RWPE2 (cell line): ENCODE measurements at regions not wholly inside any gene's neighbourhood (a gene's known extent, or its start where the extent isn't known, plus 50 kb on each side); places are given as distances from the start of the nearest gene placed in this dataset.

ENCODE experiments used
- ATAC-seq: fragments of 200-7000 bp; cut with Tn5 transposase; 3 replicates; pipeline ENCODE4 v1.9.1; 2021; ENCODE audit warnings: low read depth
- DNase-seq: peaks from one replicate; pipeline ENCODE4 v3.0.0-alpha.2; 2020; ENCODE audit warnings: low spot score
- H3K27ac ChIP-seq: fragments of 450-650 bp; 2 replicates; pipeline ENCODE4 v1.5.1; 2017; ENCODE audit warnings: mild to moderate bottlenecking; ENCODE audit not compliant: poor library complexity, severe bottlenecking
- H3K27me3 ChIP-seq: fragments of 250-450 bp; sonication (Bioruptor Pico); 2 replicates; pipeline ENCODE4 v1.5.1; 2021; ENCODE audit warnings: mild to moderate bottlenecking, moderate library complexity; ENCODE audit not compliant: insufficient read depth, poor library complexity, severe bottlenecking
- H3K36me3 ChIP-seq: fragments of 250-450 bp; sonication (Bioruptor Pico); 2 replicates; pipeline ENCODE4 v1.5.1; 2020; ENCODE audit warnings: low read depth, mild to moderate bottlenecking, moderate library complexity
- H3K4me1 ChIP-seq: fragments of 250-450 bp; sonication (Bioruptor Pico); 2 replicates; pipeline ENCODE4 v1.5.1; 2021; ENCODE audit warnings: mild to moderate bottlenecking, moderate library complexity; ENCODE audit not compliant: insufficient read depth, poor library complexity, severe bottlenecking
- H3K4me3 ChIP-seq: fragments of 250-450 bp; sonication (Bioruptor Pico); 2 replicates; pipeline ENCODE4 v1.5.1; 2021; ENCODE audit warnings: mild to moderate bottlenecking, moderate library complexity; ENCODE audit not compliant: severe bottlenecking
- H3K9me3 ChIP-seq: fragments of 250-450 bp; sonication (Bioruptor Pico); 2 replicates; pipeline ENCODE4 v1.5.1; 2021; ENCODE audit warnings: mild to moderate bottlenecking, moderate library complexity; ENCODE audit not compliant: severe bottlenecking
- TF ChIP-seq, protein P1 (sequence below): fragments of 450-650 bp; IDR thresholded peaks from one replicate; pipeline ENCODE4 v1.5.1; 2017; ENCODE audit warnings: mild to moderate bottlenecking, moderate library complexity; ENCODE audit not compliant: poor library complexity, severe bottlenecking

DNA sequence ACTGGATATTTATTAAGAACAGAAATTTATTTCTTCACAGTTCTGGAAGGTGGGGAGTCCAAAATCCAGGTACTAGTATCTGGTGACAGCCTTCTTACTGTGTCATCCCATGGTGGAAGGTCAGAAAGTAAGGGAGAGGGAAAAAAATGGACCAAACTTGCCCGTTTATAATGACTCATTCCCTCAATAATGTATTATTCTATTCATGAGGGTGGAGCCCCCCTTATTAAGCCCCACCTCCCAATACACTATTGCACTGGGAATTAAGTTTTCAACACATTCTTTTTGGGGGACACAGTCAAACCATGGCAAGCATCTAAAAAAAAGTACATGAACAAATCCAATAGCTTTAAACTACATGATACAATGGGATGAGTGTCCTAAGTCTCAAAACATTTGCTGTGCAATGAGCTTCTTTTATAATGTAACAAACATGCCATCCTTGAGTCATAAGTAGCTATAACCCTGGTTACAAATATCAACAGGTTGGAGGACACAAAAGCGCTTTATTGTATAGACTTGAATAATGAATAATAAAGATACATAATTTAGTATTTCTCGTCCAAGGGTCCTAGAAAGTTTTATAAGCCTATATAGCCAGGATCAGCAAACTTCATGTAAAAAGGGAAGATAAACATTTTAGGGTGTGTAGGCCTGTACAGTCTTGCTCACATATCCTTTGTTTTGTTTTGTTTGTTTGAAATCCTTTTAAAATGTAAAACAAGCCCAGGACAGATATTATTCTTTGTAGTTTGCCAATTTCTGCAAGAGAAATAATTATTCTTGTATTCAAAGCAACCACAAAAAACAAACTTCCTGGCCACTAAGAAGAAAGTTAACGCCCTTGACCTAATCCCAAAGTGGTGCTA, 160.6 kb upstream of the RAP2B start:
- Histone ChIP-seq H3K36me3 (no peaks in the 10 kb centered on the region), H3K4me1 (peaks cover 3% of the 10 kb centered on the region), H3K27me3 (no peaks in the 10 kb centered on the region), H3K9me3 (no peaks in the 10 kb centered on the region), H3K27ac (no peak overlapping the region), H3K4me3 (no peak overlapping the region)
- TF ChIP-seq, protein P1, sequence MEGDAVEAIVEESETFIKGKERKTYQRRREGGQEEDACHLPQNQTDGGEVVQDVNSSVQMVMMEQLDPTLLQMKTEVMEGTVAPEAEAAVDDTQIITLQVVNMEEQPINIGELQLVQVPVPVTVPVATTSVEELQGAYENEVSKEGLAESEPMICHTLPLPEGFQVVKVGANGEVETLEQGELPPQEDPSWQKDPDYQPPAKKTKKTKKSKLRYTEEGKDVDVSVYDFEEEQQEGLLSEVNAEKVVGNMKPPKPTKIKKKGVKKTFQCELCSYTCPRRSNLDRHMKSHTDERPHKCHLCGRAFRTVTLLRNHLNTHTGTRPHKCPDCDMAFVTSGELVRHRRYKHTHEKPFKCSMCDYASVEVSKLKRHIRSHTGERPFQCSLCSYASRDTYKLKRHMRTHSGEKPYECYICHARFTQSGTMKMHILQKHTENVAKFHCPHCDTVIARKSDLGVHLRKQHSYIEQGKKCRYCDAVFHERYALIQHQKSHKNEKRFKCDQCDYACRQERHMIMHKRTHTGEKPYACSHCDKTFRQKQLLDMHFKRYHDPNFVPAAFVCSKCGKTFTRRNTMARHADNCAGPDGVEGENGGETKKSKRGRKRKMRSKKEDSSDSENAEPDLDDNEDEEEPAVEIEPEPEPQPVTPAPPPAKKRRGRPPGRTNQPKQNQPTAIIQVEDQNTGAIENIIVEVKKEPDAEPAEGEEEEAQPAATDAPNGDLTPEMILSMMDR: no peak
- no peak for ATAC-seq
- no peak for DNase-seq

DNA sequence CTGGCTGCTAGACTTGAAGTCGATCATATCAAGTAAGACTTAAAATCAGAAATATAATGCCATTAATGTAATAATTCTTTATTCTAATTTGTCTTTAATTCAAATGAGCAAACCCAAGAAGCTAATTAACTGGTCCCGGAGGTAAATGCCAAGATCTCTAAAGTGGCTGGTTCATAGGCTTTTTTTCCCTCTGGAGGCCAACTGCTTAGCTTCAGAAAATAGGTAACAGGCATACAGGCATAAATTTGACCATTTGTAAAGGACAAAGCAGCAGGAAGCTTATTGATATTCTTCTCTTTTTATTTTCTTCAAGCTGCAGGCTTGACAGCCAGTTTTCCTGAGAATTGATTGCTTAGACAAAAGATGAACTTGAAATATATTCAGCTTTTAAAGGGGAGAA, 158.6 kb upstream of the RAP2B start:
- Histone ChIP-seq H3K4me1 (peaks cover 3% of the 10 kb centered on the region), H3K9me3 (no peaks in the 10 kb centered on the region), H3K27ac (no peak overlapping the region), H3K4me3 (no peak overlapping the region), H3K36me3 (no peaks in the 10 kb centered on the region), H3K27me3 (no peaks in the 10 kb centered on the region)
- no peak for DNase-seq
- TF ChIP-seq, protein P1: no peak
- ATAC-seq: no peak

GRCh38 chr3:153003862-153004261, 158.2 kb upstream of the RAP2B start:
- Histone ChIP-seq H3K27ac (no peak overlapping the region), H3K4me1 (peaks cover 3% of the 10 kb centered on the region), H3K27me3 (no peaks in the 10 kb centered on the region), H3K36me3 (no peaks in the 10 kb centered on the region), H3K4me3 (no peak overlapping the region), H3K9me3 (no peaks in the 10 kb centered on the region)
- DNase-seq (no peak), ATAC-seq (no peak)
- TF ChIP-seq, protein P1: no peak

DNA sequence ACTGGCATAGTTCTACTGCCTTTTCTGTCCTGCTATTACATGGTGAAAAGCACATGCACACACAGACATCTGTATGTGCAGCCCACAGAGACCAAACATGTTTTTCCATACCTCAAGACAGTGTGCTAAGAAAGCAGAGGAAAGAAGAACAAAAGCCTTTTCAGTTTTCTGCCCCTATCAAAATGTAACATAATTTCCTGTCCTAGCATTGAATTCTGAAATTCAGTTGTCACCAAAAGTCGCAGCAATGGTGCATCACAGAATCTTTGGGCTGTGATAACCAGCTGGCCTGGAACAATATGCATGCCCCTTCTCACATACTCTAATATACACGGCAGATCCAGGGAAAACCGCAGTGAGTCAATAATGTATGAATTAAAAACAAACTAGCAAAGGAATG, 153.8 kb upstream of the RAP2B start:
- TF ChIP-seq, protein P1: no peak
- H3K4me1 ChIP-seq: no peaks in the 10 kb centered on the region
- H3K27ac ChIP-seq: no peak overlapping the region
- no peak overlapping the region for H3K4me3 ChIP-seq
- no peaks in the 10 kb centered on the region for H3K9me3 ChIP-seq
- ATAC-seq: no peak
- H3K36me3 ChIP-seq: no peaks in the 10 kb centered on the region
- no peaks in the 10 kb centered on the region for H3K27me3 ChIP-seq
- DNase-seq: no peak

DNA sequence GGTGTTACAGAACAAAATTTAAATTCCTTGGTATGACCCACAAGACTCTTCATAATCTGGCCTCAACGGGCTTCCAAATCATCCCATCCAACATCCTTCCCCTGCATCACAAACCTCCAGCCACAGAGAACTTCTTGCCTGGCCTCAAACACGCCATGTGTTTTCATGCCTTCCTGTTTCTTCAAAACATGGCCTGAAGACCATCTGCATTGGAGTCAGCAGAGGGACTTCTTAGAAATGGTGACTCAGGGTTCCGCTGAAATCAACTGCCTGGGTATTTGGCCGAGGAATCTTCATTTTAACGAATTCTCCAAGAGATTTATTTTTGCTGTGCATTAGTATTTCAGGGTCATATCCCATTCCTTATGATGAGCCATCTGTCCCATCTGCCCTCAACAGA, 138.1 kb upstream of the RAP2B start:
- ATAC-seq (no peak), DNase-seq (no peak)
- no peak overlapping the region for H3K27ac ChIP-seq
- H3K27me3 ChIP-seq: no peaks in the 10 kb centered on the region
- no peaks in the 10 kb centered on the region for H3K9me3 ChIP-seq
- TF ChIP-seq, protein P1: no peak
- H3K4me1 ChIP-seq: peaks cover 3% of the 10 kb centered on the region
- no peak overlapping the region for H3K4me3 ChIP-seq
- H3K36me3 ChIP-seq: no peaks in the 10 kb centered on the region
